Kidney epithelial cell (primary cell): ENCODE measurements at regions not wholly inside any gene's neighbourhood (a gene's known extent, or its start where the extent isn't known, plus 50 kb on each side); places are given as distances from the start of the nearest gene placed in this dataset.

ENCODE experiments used
- DNase-seq: peaks from one replicate; pipeline ENCODE4 v3.0.0-alpha.2; 2010; ENCODE audit warnings: low read depth
- H3K27me3 ChIP-seq: 2 replicates; pipeline ENCODE4 v1.6.0; 2011; ENCODE audit warnings: low read length; ENCODE audit not compliant: control insufficient read depth, insufficient read depth
- H3K36me3 ChIP-seq: 2 replicates; pipeline ENCODE4 v1.5.1; 2011; ENCODE audit warnings: low read length; ENCODE audit not compliant: control insufficient read depth, insufficient read depth
- H3K4me3 ChIP-seq: 2 replicates; pipeline ENCODE4 v1.5.1; 2011; ENCODE audit warnings: low read depth, mild to moderate bottlenecking, control low read depth, low read length
- TF ChIP-seq, protein P1 (sequence below): IDR thresholded peaks from 2 replicates; pipeline ENCODE4 v1.5.1; 2011; ENCODE audit warnings: mild to moderate bottlenecking, moderate library complexity, low read length, control low read depth, inconsistent platforms; ENCODE audit not compliant: insufficient read depth, poor library complexity, severe bottlenecking

DNA sequence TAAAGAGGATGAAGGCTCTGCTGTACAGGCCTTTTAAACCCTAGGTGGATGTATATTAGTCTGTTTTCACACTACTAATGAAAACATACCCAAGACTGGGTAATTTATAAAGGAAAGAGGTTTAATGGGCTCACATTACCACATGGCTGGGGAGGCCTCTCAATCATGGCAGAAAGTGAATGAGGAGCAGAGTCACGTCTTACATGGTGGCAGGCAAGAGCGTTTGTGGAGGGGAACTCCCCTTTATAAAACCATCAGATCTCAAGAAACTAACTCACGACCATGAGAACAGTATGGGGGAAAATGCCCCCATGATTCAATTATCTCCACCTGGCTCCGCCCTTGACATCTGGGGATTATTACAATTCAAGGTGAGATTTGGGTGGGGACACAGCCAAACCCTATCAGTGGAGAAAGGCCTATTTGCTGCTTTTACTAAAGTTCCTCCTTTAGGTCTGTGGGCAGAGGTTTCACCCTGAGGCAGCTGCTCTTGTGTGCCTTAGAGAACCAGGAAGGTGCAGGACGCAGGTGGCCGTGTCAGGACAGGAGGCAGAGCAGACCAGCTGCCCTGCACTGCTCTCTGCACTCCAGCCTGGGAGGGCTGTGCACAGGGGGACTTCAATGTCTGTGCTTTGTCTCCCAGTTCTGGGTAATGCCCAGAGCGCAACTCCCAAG lies 178.8 kb upstream of the HDAC4 start:
- DNase-seq, result no peak

DNA sequence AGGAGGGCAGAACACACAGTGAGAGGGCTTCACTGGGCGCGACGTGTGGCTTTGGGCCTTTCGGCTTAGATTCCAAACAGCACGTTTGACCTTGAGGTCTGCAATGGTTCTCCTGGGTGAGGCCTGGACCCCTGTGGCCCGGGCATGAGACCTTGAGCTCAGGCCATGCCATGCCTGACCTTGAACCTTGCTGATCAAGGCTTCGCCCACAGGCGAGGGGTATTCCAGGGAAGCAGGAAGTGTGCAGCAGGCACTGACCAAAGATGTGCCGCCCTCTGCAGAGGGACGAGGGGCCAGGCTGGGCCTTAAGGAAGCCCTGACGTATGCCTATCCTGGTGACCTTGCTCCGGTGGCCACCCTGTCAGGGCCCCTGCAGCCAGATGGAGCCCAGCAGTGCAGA lies 178.3 kb upstream of the HDAC4 start:
- no peak for DNase-seq
- TF ChIP-seq, protein P1, sequence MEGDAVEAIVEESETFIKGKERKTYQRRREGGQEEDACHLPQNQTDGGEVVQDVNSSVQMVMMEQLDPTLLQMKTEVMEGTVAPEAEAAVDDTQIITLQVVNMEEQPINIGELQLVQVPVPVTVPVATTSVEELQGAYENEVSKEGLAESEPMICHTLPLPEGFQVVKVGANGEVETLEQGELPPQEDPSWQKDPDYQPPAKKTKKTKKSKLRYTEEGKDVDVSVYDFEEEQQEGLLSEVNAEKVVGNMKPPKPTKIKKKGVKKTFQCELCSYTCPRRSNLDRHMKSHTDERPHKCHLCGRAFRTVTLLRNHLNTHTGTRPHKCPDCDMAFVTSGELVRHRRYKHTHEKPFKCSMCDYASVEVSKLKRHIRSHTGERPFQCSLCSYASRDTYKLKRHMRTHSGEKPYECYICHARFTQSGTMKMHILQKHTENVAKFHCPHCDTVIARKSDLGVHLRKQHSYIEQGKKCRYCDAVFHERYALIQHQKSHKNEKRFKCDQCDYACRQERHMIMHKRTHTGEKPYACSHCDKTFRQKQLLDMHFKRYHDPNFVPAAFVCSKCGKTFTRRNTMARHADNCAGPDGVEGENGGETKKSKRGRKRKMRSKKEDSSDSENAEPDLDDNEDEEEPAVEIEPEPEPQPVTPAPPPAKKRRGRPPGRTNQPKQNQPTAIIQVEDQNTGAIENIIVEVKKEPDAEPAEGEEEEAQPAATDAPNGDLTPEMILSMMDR, result no peak
- H3K4me3 ChIP-seq, result no peak overlapping the region
- no peaks in the 10 kb centered on the region for H3K36me3 ChIP-seq
- no peaks in the 10 kb centered on the region for H3K27me3 ChIP-seq

More for the DNA sequence above, 178.8 kb upstream of the HDAC4 start:
- no peaks in the 10 kb centered on the region for H3K27me3 ChIP-seq
- H3K36me3 ChIP-seq, result no peaks in the 10 kb centered on the region
- TF ChIP-seq, protein P1, result no peak
- no peak overlapping the region for H3K4me3 ChIP-seq

DNA sequence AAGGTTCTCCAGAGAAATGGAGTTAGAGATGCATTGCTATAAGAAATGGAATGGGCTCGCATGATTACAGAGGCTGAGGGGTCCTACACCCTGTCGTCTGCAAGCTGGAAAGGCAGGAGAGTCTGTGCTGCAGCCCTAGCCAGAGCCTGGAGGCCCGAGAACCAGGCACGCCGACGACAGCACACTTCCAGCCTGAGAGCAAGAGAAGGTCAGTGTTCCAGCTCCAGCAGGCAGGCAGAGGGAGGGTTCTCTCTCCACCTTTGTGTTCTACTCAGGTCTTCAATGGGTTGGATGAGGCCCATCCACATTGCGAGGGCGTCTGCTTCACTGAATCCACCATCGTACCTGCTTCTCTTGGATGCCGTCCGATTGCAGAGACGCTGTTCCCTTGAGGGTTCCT lies 177.6 kb upstream of the HDAC4 start:
- H3K27me3 ChIP-seq, result no peaks in the 10 kb centered on the region
- TF ChIP-seq, protein P1, result no peak
- no peak overlapping the region for H3K4me3 ChIP-seq
- no peak for DNase-seq
- H3K36me3 ChIP-seq, result no peaks in the 10 kb centered on the region

DNA sequence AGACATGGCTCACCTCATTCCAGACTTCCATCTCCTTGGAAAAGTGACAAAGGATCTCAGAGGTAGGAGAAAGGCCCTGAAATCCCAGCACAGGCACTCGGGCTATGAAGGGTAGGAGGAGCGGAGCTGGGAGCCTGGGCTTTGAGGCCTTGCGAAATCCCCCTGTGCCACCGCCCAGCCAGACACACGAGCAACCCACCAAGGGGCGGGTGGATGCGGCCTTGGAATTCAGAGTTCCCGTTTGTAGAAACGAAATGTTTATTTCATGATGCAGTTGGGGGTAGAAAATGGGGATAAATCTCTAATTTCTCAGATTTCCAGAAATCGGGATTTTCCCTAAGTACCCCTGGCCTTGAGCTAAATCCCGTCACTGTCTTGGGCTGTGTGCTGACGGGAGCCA lies 177.1 kb upstream of the HDAC4 start:
- no peaks in the 10 kb centered on the region for H3K36me3 ChIP-seq
- DNase-seq, result no peak
- no peak overlapping the region for H3K4me3 ChIP-seq
- no peaks in the 10 kb centered on the region for H3K27me3 ChIP-seq
- TF ChIP-seq, protein P1, result no peak

DNA sequence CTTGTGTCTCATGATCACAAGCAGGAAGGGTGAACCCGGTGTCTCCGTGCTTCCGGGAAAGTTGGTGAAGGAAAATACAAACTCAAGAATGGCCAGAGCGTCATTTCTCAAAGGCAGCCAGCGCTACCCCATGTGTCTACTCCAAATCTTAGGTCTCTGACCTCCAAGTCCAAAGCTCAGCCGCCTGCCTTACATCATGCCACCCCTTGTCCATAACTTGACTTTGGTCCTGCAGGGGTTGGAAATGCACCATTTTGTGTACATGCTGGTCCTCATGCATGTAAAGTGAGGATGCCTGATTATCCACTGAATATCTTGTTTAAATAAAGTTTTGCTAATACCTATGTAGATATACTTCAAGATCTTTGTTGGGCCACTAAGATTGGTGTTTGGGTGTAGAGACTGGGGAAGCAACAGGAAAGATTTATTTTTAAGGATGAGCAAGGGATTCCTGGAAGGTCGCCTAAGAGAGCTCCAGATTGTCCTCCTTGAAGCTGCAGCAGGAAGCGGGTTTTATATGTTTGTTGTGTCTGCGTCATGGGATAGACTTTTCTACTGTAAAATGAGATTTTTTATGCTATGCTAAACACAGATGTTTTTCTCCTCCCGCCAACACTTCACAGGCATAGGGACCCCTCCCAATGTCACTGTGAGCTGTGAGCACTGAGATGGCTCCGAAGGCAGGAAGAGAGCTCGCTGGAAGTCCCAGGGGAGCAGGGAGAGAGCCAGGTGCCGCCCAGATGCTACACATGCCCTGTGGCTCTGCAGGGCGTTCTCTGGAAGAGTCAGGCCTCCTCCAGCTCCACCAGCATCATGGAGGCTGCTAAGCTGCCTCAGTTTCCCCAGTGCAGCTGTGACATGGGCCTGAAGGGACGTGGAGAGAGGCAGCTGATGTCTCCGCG lies 176.2 kb upstream of the HDAC4 start:
- Histone ChIP-seq H3K27me3 (no peaks in the 10 kb centered on the region), H3K4me3 (no peak overlapping the region), H3K36me3 (no peaks in the 10 kb centered on the region)
- DNase-seq, result no peak
- TF ChIP-seq, protein P1, result no peak
